GM12878 (cell line): ENCODE measurements at regions not wholly inside any gene's neighbourhood (a gene's known extent, or its start where the extent isn't known, plus 50 kb on each side); places are given as distances from the start of the nearest gene placed in this dataset.

Source experiments
- ATAC-seq: fragments of 200-7000 bp; cut with Tn5 transposase; 3 replicates; pipeline ENCODE4 v1.9.1; 2020; ENCODE audit warnings: mild to moderate bottlenecking, moderate library complexity
- BruUV-seq: library from RNA; stranded (reverse); fragments of 400-500 nt; replicated peaks from 2 replicates; lab custom pipeline; 2021; lab: Mats Ljungman, UMichigan
- CTCF ChIA-PET: fragments of 300-600 bp; sonication (Branson Sonifier 250); formaldehyde crosslinking; extraction: SDS; loops from one replicate; lab custom pipeline; 2021; ENCODE audit warnings: inconsistent platforms; lab: Yijun Ruan, JAX
- POLR2A ChIA-PET: fragments of 350-600 bp; formaldehyde crosslinking; extraction: SDS; loops from one replicate; lab custom pipeline; 2021; ENCODE audit warnings: inconsistent platforms; lab: Charles Lee
- RAD21 ChIA-PET: fragments of 300-600 bp; sonication (Branson Sonifier 250); formaldehyde crosslinking; loops from one replicate; lab custom pipeline; 2023; ENCODE audit warnings: antibody characterized with exemption; ENCODE audit not compliant: unreplicated experiment; lab: Charles Lee
- SMC1A ChIA-PET: fragments of 300-600 bp; sonication (Branson Sonifier 250); formaldehyde crosslinking; loops from one replicate; lab custom pipeline; 2023; ENCODE audit not compliant: unreplicated experiment, uncharacterized antibody; lab: Charles Lee
- DNase-seq: peaks from one replicate; pipeline ENCODE4 v3.0.0-alpha.2; 2011; ENCODE audit warnings: low read depth, low spot score
- FAIRE-seq: peaks from 3 replicates; lab custom pipeline; 2011; peaks lifted over from hg19 to GRCh38; lab: Jason Lieb, UNC
- H2AFZ ChIP-seq: 2 replicates; pipeline ENCODE4 v1.6.0; 2011; ENCODE audit warnings: low read depth, low read length, control low read depth; ENCODE audit not compliant: control insufficient read depth
- H3K27ac ChIP-seq: 2 replicates; pipeline ENCODE4 v1.5.1; 2011; ENCODE audit warnings: control low read depth; ENCODE audit not compliant: control insufficient read depth, insufficient read depth
- H3K27me3 ChIP-seq, 2 experiments: replicated peaks in 1 of 2; 2 replicates each; pipeline versions ENCODE4 v1.6.0 to v1.6.1; 2011; ENCODE audit warnings: low read length in 1 of 2; ENCODE audit not compliant: control insufficient read depth in 2 of 2, insufficient read depth in 2 of 2
- H3K36me3 ChIP-seq, 2 experiments: 2 replicates each; pipeline ENCODE4 v1.5.1; 2011; ENCODE audit warnings: low read length in 1 of 2; ENCODE audit not compliant: control insufficient read depth in 2 of 2, insufficient read depth in 2 of 2
- H3K4me1 ChIP-seq: 2 replicates; pipeline ENCODE4 v1.6.1; 2011; ENCODE audit warnings: mild to moderate bottlenecking, low read length, moderate library complexity, mixed read lengths; ENCODE audit not compliant: control insufficient read depth, insufficient read depth
- H3K4me2 ChIP-seq: 2 replicates; pipeline ENCODE4 v1.6.0; 2011; ENCODE audit warnings: control low read depth; ENCODE audit not compliant: control insufficient read depth, insufficient read depth
- H3K4me3 ChIP-seq: fragments of 200-600 bp; sonication (generic); 2 replicates; pipeline ENCODE4 v1.5.1; 2016
- H3K79me2 ChIP-seq: 2 replicates; pipeline ENCODE4 v1.6.0; 2011; ENCODE audit warnings: low read length; ENCODE audit not compliant: control insufficient read depth, insufficient read depth
- H3K9ac ChIP-seq: 2 replicates; pipeline ENCODE4 v1.8.0; 2011; ENCODE audit warnings: low read length, control low read depth, mixed read lengths; ENCODE audit not compliant: control insufficient read depth, insufficient read depth
- H3K9me3 ChIP-seq: replicated peaks from 3 replicates; pipeline ENCODE4 v1.5.1; 2011; ENCODE audit warnings: mild to moderate bottlenecking, low read length; ENCODE audit not compliant: control insufficient read depth, insufficient read depth
- H4K20me1 ChIP-seq: 2 replicates; pipeline ENCODE4 v1.6.0; 2011; ENCODE audit not compliant: control insufficient read depth, insufficient read depth
- BHLHE40 ChIP-seq, 2 experiments: fragments of 450-650 bp in 1 of 2; IDR thresholded peaks; 2 replicates each; pipeline ENCODE4 v1.6.1; 2011 to 2017; ENCODE audit warnings: low read depth in 2 of 2, borderline replicate concordance in 1 of 2, improper control_type of control experiment in 1 of 2, low read length in 1 of 2, mild to moderate bottlenecking in 1 of 2
- ETV6 ChIP-seq, 2 experiments: fragments of 450-650 bp in 1 of 2; IDR thresholded peaks in 1 of 2; conservative IDR thresholded peaks in 1 of 2; 2 replicates each; pipeline ENCODE4 v1.6.1; 2014; ENCODE audit warnings: antibody characterized with exemption in 1 of 2, borderline replicate concordance in 1 of 2, low read depth in 1 of 2, mild to moderate bottlenecking in 1 of 2, moderate library complexity in 1 of 2
- MEF2A ChIP-seq: IDR thresholded peaks from 2 replicates; pipeline ENCODE4 v1.6.1; 2011; ENCODE audit warnings: low read depth, mild to moderate bottlenecking, low read length, moderate library complexity; ENCODE audit not compliant: insufficient read depth
- MYB ChIP-seq: fragments of 150-350 bp; IDR thresholded peaks from 2 replicates; pipeline ENCODE4 v1.6.1; 2014; ENCODE audit warnings: mild to moderate bottlenecking, low read depth, low read length, borderline replicate concordance
- PAX8 ChIP-seq: fragments of 450-650 bp; IDR thresholded peaks from 2 replicates; pipeline ENCODE4 v1.6.1; 2017; ENCODE audit warnings: mild to moderate bottlenecking, moderate library complexity
- RUNX3 ChIP-seq: IDR thresholded peaks from 2 replicates; pipeline ENCODE4 v1.6.1; 2012; ENCODE audit warnings: low read length, inconsistent platforms
- SIX5 ChIP-seq: IDR thresholded peaks from 2 replicates; pipeline ENCODE4 v1.6.1; 2011; ENCODE audit warnings: mild to moderate bottlenecking, low read depth, low read length, moderate library complexity; ENCODE audit not compliant: severe bottlenecking
- STAT1 ChIP-seq: fragments of 450-650 bp; conservative IDR thresholded peaks from 2 replicates; pipeline ENCODE4 v1.6.1; 2014; ENCODE audit warnings: antibody characterized with exemption, mild to moderate bottlenecking
- TAF1 ChIP-seq: IDR thresholded peaks from 2 replicates; pipeline ENCODE4 v1.6.1; 2011; ENCODE audit warnings: mild to moderate bottlenecking, low read depth, low read length, borderline replicate concordance
- YY1 ChIP-seq: IDR thresholded peaks from 2 replicates; pipeline ENCODE4 v1.6.1; 2011; ENCODE audit warnings: low read depth, mild to moderate bottlenecking, low read length
- ZBTB40 ChIP-seq: fragments of 450-650 bp; IDR thresholded peaks from 2 replicates; pipeline ENCODE4 v1.6.1; 2016; ENCODE audit warnings: mild to moderate bottlenecking, moderate library complexity, borderline replicate concordance
- in situ Hi-C: fragments of 300-500 bp; cut with MboI; formaldehyde crosslinking; loops from 9 replicates; pipeline ENCODE4 v1.14.3; 2018; ENCODE audit warnings: mixed read lengths
- intact Hi-C: fragments of 100-400 bp; cut with micrococcal nuclease; formaldehyde crosslinking; loops from one replicate; pipeline ENCODE4 v1.14.2; 2022; ENCODE audit not compliant: unreplicated experiment

GRCh38 chr9:11320989-11321388 is 708.2 kb upstream of the PTPRD start:
- no peak overlapping the region for H3K27ac ChIP-seq
- H3K79me2 ChIP-seq, result no peaks in the 10 kb centered on the region
- RAD21 ChIA-PET, result no interaction called here

More at GRCh38 chr9:11320989-11321388, 708.2 kb upstream of the PTPRD start:
- intact Hi-C loops (no loop called here), in situ Hi-C loops (no loop called here)
- BruUV-seq, result no TSS peak
- no peak for TF ChIP-seq BHLHE40 (IDR thresholded peaks at IDR 0.05; ENCODE audit: borderline replicate concordance in 1 of 2, low read depth in 2 of 2, low read length in 1 of 2)
- no peak for TF ChIP-seq ZBTB40
- no peak for TF ChIP-seq STAT1
- no peak for TF ChIP-seq PAX8
- no peak for TF ChIP-seq SIX5
- TF ChIP-seq RUNX3, result no peak
- no peak for TF ChIP-seq TAF1
- TF ChIP-seq MEF2A, result no peak
- no peak for TF ChIP-seq YY1
- TF ChIP-seq MYB, result no peak
- no peak for TF ChIP-seq ETV6 (conservative IDR thresholded peaks at IDR 0.05 in 1 of 2, IDR thresholded peaks at IDR 0.05 in 1 of 2; ENCODE audit: borderline replicate concordance in 1 of 2, low read depth in 1 of 2)
- Histone ChIP-seq H3K4me2 (no peak overlapping the region), H3K9ac (no peak overlapping the region), H3K36me3 (no peaks in the 10 kb centered on the region), H3K4me3 (no peak overlapping the region), H3K4me1 (no peaks in the 10 kb centered on the region), H2AFZ (no peak overlapping the region), H3K27me3 (no peaks in the 10 kb centered on the region), H4K20me1 (no peaks in the 10 kb centered on the region), H3K9me3 (no peaks in the 10 kb centered on the region)
- ChIA-PET POLR2A (no interaction called here), CTCF (interaction anchor here (3.4 kb wide), 1 partner anchor 465 kb away, joined by 27 read pairs; no protein-coding TSS in a partner anchor), SMC1A (no interaction called here)
- FAIRE-seq (no peak), ATAC-seq (no peak), DNase-seq (no peak)
